ENCODE measurements at regions not wholly inside any gene's neighbourhood (a gene's known extent, or its start where the extent isn't known, plus 50 kb on each side); places are given as distances from the start of the nearest gene placed in this dataset.

- Mint-ChIP-seq H3K36me3 (no peaks in the 10 kb centered on the region), H3K4me1 (ENCODE audit: low read depth in 2 of 2) (no peaks in the 10 kb centered on the region), H3K9me3 (no peaks in the 10 kb centered on the region), H3K4me3 (no peak overlapping the region), H3K27me3 (peaks cover 10 to 44% of the 10 kb centered on the region in 2 donors), H3K27ac (no peak overlapping the region)
- no peak for DNase-seq (ENCODE audit: low spot score)
- no peak for ATAC-seq
These were observed 208.6 kb downstream of the DRD1 start for GRCh38 chr5:175235251-175235960.

- Mint-ChIP-seq H3K36me3 (no peaks in the 10 kb centered on the region), H3K4me3 (no peak overlapping the region), H3K27ac (no peak overlapping the region), H3K27me3 (peaks cover 5 to 30% of the 10 kb centered on the region in 2 donors), H3K9me3 (no peaks in the 10 kb centered on the region), H3K4me1 (ENCODE audit: low read depth in 2 of 2) (no peaks in the 10 kb centered on the region)
- ATAC-seq (no peak), DNase-seq (ENCODE audit: low spot score) (no peak)
These were observed 213.7 kb downstream of the DRD1 start for GRCh38 chr5:175230299-175230698.

GRCh38 chr5:175226506-175226905, 217.5 kb downstream of the DRD1 start:
- DNase-seq (ENCODE audit: low spot score): no peak
- no peak overlapping the region for H3K4me3 Mint-ChIP-seq
- no peaks in the 10 kb centered on the region for H3K9me3 Mint-ChIP-seq
- H3K36me3 Mint-ChIP-seq: no peaks in the 10 kb centered on the region
- no peaks in the 10 kb centered on the region for H3K4me1 Mint-ChIP-seq (ENCODE audit: low read depth in 2 of 2)
- peaks cover 2 to 14% of the 10 kb centered on the region in 2 donors for H3K27me3 Mint-ChIP-seq
- no peak for ATAC-seq
- H3K27ac Mint-ChIP-seq: no peak overlapping the region

DNA sequence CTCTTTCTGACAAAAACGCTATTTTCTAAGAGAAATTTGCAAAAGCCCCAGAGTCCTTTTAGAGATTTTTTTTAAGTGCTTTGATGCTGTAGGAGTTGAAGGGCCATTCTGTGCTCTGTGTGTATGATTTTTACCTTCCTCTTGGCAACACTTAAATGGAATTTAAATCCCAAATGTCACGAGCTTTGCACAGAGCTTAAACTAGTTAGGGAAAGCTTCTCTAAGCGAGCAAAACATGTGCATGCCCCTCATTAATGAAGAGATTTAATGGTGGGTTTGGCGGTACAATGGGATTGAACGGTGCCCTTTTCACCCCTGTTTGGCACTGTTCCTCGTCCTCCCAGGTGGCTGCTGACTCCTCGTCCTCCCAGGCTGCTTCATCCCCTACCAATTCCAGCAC, 220.7 kb downstream of the DRD1 start:
- Mint-ChIP-seq H3K27ac (no peak overlapping the region), H3K9me3 (no peaks in the 10 kb centered on the region), H3K4me1 (ENCODE audit: low read depth in 2 of 2) (no peaks in the 10 kb centered on the region), H3K27me3 (peaks cover 5 to 24% of the 10 kb centered on the region in 2 donors), H3K36me3 (no peaks in the 10 kb centered on the region), H3K4me3 (no peak overlapping the region)
- ATAC-seq: no peak
- DNase-seq (ENCODE audit: low spot score): no peak

- DNase-seq (ENCODE audit: low spot score) (no peak), ATAC-seq (peak in 1 of 2 donors; percentile 36)
- no peak overlapping the region for H3K27ac Mint-ChIP-seq
- H3K9me3 Mint-ChIP-seq: no peaks in the 10 kb centered on the region
- H3K4me1 Mint-ChIP-seq (ENCODE audit: low read depth in 2 of 2): no peaks in the 10 kb centered on the region
- H3K36me3 Mint-ChIP-seq: no peaks in the 10 kb centered on the region
- H3K4me3 Mint-ChIP-seq: no peak overlapping the region
- H3K27me3 Mint-ChIP-seq: peaks cover 5 to 24% of the 10 kb centered on the region in 2 donors
These were observed 221.4 kb downstream of the DRD1 start for GRCh38 chr5:175222621-175223020.

GRCh38 chr5:175220549-175220948, 223.4 kb downstream of the DRD1 start:
- H3K36me3 Mint-ChIP-seq: no peaks in the 10 kb centered on the region

DNA sequence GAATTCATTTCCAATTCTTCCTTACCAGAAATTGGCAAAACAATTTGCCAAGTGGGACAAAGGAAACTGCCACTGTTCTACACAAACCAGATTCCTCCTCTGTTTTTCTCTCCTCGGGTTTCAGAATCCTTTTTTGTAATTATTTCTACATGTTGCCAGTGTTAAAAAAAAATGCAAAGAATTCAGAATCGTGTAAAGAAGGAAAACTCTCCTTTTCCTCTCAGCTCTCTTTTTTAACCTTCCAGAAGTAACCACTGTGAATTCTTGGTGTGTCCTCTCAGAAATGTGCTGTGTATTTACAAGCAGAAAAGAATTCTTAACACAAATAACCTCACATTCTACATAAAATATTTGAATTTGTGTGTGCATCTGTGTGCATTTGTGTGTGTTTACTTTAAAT, 224.6 kb downstream of the DRD1 start:
- ATAC-seq (no peak), DNase-seq (ENCODE audit: low spot score) (no peak)
- Mint-ChIP-seq H3K27ac (no peak overlapping the region), H3K4me3 (no peak overlapping the region), H3K4me1 (ENCODE audit: low read depth in 2 of 2) (no peaks in the 10 kb centered on the region), H3K36me3 (no peaks in the 10 kb centered on the region), H3K27me3 (peaks cover 7 to 14% of the 10 kb centered on the region in 2 donors), H3K9me3 (no peaks in the 10 kb centered on the region)

More at GRCh38 chr5:175220549-175220948, 223.4 kb downstream of the DRD1 start:
- Mint-ChIP-seq H3K27ac (no peak overlapping the region), H3K27me3 (peaks cover 7 to 17% of the 10 kb centered on the region in 2 donors), H3K9me3 (no peaks in the 10 kb centered on the region), H3K4me1 (ENCODE audit: low read depth in 2 of 2) (no peaks in the 10 kb centered on the region), H3K4me3 (no peak overlapping the region)
- ATAC-seq (no peak), DNase-seq (ENCODE audit: low spot score) (no peak)

DNA sequence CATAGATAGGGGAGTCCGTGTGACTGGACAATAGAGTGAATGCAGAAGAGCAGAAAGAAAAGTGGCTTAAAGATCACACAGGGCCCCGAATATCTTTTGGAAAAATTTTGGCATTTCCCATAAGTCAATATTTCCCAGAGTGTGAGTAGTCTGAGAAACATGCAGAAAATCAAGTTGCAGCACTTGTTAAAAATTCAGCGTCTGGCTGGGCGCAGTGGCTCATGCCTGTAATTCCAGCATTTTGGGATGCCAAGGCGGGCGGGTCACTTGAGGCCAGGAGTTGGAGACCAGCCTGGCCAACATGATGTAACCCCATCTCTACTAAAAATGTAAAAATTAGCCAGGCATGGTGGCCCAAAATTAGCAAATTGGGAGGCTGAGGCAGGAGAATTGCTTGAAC, 227.0 kb downstream of the DRD1 start:
- Mint-ChIP-seq H3K27me3 (peaks cover 12 to 25% of the 10 kb centered on the region in 2 donors), H3K9me3 (no peaks in the 10 kb centered on the region), H3K27ac (no peak overlapping the region), H3K4me1 (ENCODE audit: low read depth in 2 of 2) (no peaks in the 10 kb centered on the region), H3K4me3 (no peak overlapping the region), H3K36me3 (no peaks in the 10 kb centered on the region)
- no peak for DNase-seq (ENCODE audit: low spot score)
- ATAC-seq: no peak

DNA sequence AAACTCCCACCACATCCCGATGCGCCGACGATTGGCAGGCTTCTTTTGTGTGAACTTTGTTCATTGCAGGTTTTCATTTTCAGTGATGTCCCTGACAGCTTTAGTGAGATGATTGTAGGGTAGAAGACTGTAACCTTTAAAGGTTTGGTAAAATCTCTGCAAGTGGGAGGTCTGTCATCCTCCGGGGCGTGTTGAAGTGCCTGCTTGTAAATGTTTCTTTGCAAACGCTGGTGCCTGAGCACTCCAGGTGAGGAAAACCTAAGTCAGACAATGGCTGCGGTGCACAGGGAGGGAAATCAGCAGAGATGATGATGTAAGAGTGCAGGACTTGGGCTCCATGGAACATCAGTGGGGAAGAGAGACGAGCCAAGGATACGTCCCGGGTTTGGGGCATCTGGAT, 228.1 kb downstream of the DRD1 start:
- Mint-ChIP-seq H3K9me3 (no peaks in the 10 kb centered on the region), H3K4me3 (no peak overlapping the region), H3K36me3 (no peaks in the 10 kb centered on the region), H3K4me1 (ENCODE audit: low read depth in 2 of 2) (no peaks in the 10 kb centered on the region), H3K27ac (no peak overlapping the region), H3K27me3 (peaks cover 12 to 21% of the 10 kb centered on the region in 2 donors)
- ATAC-seq (no peak), DNase-seq (ENCODE audit: low spot score) (no peak)

DNA sequence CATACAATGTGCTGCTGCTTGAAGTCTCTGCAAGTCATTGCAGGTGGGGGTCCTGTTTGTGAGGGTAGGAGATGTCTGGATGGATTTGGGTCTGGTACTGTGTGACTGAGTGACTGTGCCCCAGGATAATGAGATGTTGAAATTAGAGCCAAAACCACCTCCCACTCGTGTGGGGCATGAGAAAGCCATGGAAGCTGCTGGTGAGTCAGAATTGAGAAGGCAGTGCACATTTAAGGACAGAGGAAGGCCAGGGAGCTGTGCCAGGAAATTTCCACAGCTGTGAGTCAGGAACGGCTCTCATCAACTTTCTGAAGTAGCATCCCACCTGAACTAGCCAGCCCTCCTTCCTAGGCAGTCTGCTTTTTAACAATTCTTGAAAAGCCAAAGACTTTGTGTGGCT, 229.8 kb downstream of the DRD1 start:
- Mint-ChIP-seq H3K9me3 (no peaks in the 10 kb centered on the region), H3K27ac (no peak overlapping the region), H3K27me3 (peaks cover 9 to 19% of the 10 kb centered on the region in 2 donors), H3K4me3 (no peak overlapping the region), H3K36me3 (no peaks in the 10 kb centered on the region), H3K4me1 (ENCODE audit: low read depth in 2 of 2) (no peaks in the 10 kb centered on the region)
- no peak for DNase-seq (ENCODE audit: low spot score)
- no peak for ATAC-seq

DNA sequence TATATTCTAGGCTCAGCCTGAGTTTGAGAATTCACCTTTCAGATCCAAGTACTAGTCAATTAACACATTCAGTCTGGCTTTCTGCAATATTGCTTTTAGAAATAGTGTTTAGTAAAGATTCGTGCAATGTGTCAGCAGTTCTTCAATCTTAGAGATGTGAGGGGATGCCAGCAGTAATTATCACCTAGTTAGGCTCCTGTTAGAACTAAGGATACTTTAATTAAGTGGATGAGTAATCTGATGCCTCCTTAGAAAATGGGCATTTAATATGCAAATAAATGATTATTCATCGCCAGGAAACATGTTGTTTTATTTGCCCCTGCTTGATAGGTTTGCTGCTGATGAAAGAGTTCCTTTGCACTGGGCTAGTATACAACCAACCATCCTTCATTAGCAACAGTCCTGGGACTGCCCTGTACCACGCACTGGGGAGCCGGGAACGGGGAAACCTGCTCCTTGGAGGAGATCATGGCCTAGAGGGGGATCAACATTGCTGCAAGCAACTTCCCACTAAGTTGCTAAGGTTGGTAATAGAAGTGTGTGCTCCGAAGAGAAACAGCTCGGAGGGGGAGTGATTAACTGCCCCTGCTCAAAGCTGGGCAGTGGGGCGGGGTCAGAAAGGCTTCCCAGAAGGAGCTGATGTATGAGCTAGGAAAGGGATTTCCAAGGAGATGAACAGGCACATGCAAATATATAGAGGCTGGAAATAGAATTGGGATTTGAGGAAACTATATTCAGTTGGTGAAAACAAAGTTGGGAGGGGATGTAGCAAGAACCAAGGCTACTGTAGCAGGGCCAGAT, 231.8 kb downstream of the DRD1 start:
- Mint-ChIP-seq H3K4me1 (ENCODE audit: low read depth in 2 of 2) (no peaks in the 10 kb centered on the region), H3K36me3 (no peaks in the 10 kb centered on the region), H3K9me3 (no peaks in the 10 kb centered on the region), H3K27ac (no peak overlapping the region), H3K27me3 (peaks cover 11 to 19% of the 10 kb centered on the region in 2 donors), H3K4me3 (no peak overlapping the region)
- ATAC-seq (no peak), DNase-seq (ENCODE audit: low spot score) (no peak)

GRCh38 chr5:175207321-175208040, 236.5 kb downstream of the DRD1 start:
- no peaks in the 10 kb centered on the region for H3K9me3 Mint-ChIP-seq
- no peak overlapping the region for H3K4me3 Mint-ChIP-seq
- no peak overlapping the region for H3K27ac Mint-ChIP-seq
- ATAC-seq: no peak
- no peak for DNase-seq (ENCODE audit: low spot score)
- no peaks in the 10 kb centered on the region for H3K36me3 Mint-ChIP-seq
- H3K4me1 Mint-ChIP-seq (ENCODE audit: low read depth in 2 of 2): no peaks in the 10 kb centered on the region
- peaks cover 18 to 27% of the 10 kb centered on the region in 2 donors for H3K27me3 Mint-ChIP-seq

GRCh38 chr5:175206669-175207068, 237.3 kb downstream of the DRD1 start:
- Mint-ChIP-seq H3K36me3 (no peaks in the 10 kb centered on the region), H3K27ac (no peak overlapping the region), H3K9me3 (no peaks in the 10 kb centered on the region), H3K4me3 (no peak overlapping the region), H3K27me3 (peaks cover 16 to 27% of the 10 kb centered on the region in 2 donors), H3K4me1 (ENCODE audit: low read depth in 2 of 2) (no peaks in the 10 kb centered on the region)
- no peak for ATAC-seq
- no peak for DNase-seq (ENCODE audit: low spot score)

All from natural killer cell treated with Interleukin-12 subunit alpha and Interleukin-12 subunit beta and Interleukin-15 and Interleukin-18, amount 100 ng/mL, for 72 hours (primary cell).